WTC11 (cell line): ENCODE measurements at regions not wholly inside any gene's neighbourhood (a gene's known extent, or its start where the extent isn't known, plus 50 kb on each side); places are given as distances from the start of the nearest gene placed in this dataset.

Source experiments
- ATAC-seq: fragments of 200-7000 bp; cut with Tn5 transposase; 2 replicates; pipeline ENCODE4 v1.10.0; 2021; ENCODE audit warnings: mild to moderate bottlenecking, moderate library complexity
- CTCF ChIA-PET: fragments of 300-600 bp; sonication (Branson Sonifier 250); formaldehyde crosslinking; loops from one replicate; lab custom pipeline; 2021; ENCODE audit warnings: antibody characterized with exemption; lab: Charles Lee
- POLR2A ChIA-PET: fragments of 350-600 bp; sonication (Branson Sonifier 250); formaldehyde crosslinking; loops from one replicate; lab custom pipeline; 2021; ENCODE audit warnings: antibody characterized with exemption; lab: Charles Lee
- DNase-seq: peaks from one replicate; pipeline ENCODE4 v3.0.0; 2021; ENCODE audit warnings: low spot score
- H3K27ac Mint-ChIP-seq: 2 replicates; pipeline ENCODE4 v1.8.0; 2021; ENCODE audit warnings: mixed read lengths
- H3K27me3 Mint-ChIP-seq: 2 replicates; pipeline ENCODE4 v1.8.0; 2021; ENCODE audit warnings: low read depth, mild to moderate bottlenecking, moderate library complexity, mixed read lengths
- H3K36me3 Mint-ChIP-seq: 2 replicates; pipeline ENCODE4 v1.8.0; 2021; ENCODE audit warnings: mixed read lengths
- H3K4me1 Mint-ChIP-seq: 2 replicates; pipeline ENCODE4 v1.8.0; 2022; ENCODE audit warnings: mixed read lengths
- H3K4me3 Mint-ChIP-seq: 2 replicates; pipeline ENCODE4 v1.8.0; 2021; ENCODE audit warnings: mild to moderate bottlenecking, moderate library complexity, mixed read lengths
- H3K9me3 Mint-ChIP-seq: 2 replicates; pipeline ENCODE4 v1.8.0; 2021; ENCODE audit warnings: mixed read lengths
- ATF3 ChIP-seq: sonication (generic); formaldehyde crosslinking; conservative IDR thresholded peaks from 2 replicates; pipeline ENCODE4 v1.8.1; 2022; ENCODE audit warnings: mild to moderate bottlenecking, missing genetic modification reagents
- CREM ChIP-seq: sonication (generic); formaldehyde crosslinking; IDR thresholded peaks from 2 replicates; pipeline ENCODE4 v1.8.1; 2022; ENCODE audit warnings: mild to moderate bottlenecking, missing genetic modification reagents, moderate library complexity
- ERG ChIP-seq: fragments of 250-450 bp; sonication (Bioruptor Pico); IDR thresholded peaks from 2 replicates; pipeline ENCODE4 v1.8.0; 2021; ENCODE audit warnings: mild to moderate bottlenecking
- ETV6 ChIP-seq: sonication (generic); formaldehyde crosslinking; IDR thresholded peaks from 2 replicates; pipeline ENCODE4 v1.8.1; 2022; ENCODE audit warnings: mild to moderate bottlenecking, missing genetic modification reagents
- KAT7 ChIP-seq: sonication (generic); formaldehyde crosslinking; IDR thresholded peaks from 2 replicates; pipeline ENCODE4 v1.8.1; 2023; ENCODE audit warnings: missing genetic modification reagents, mild to moderate bottlenecking, borderline replicate concordance
- MLX ChIP-seq: sonication (generic); formaldehyde crosslinking; IDR thresholded peaks from 2 replicates; pipeline ENCODE4 v1.8.1; 2023; ENCODE audit warnings: mild to moderate bottlenecking, missing genetic modification reagents, moderate library complexity
- MYBL2 ChIP-seq: sonication (generic); formaldehyde crosslinking; IDR thresholded peaks from 2 replicates; pipeline ENCODE4 v1.8.1; 2023; ENCODE audit warnings: mild to moderate bottlenecking, moderate library complexity, missing genetic modification reagents
- NFATC4 ChIP-seq: fragments of 250-450 bp; sonication (Bioruptor Pico); IDR thresholded peaks from 2 replicates; pipeline ENCODE4 v1.9.0; 2021; ENCODE audit warnings: mild to moderate bottlenecking
- TCF7 ChIP-seq: sonication (generic); formaldehyde crosslinking; IDR thresholded peaks from 2 replicates; pipeline ENCODE4 v1.8.0; 2022; ENCODE audit warnings: mild to moderate bottlenecking, low read depth, missing genetic modification reagents, moderate library complexity
- TEAD4 ChIP-seq: sonication (generic); formaldehyde crosslinking; IDR thresholded peaks from 2 replicates; pipeline ENCODE4 v1.8.0; 2022; ENCODE audit warnings: mild to moderate bottlenecking, missing genetic modification reagents
- TP53 ChIP-seq: sonication (generic); formaldehyde crosslinking; IDR thresholded peaks from 2 replicates; pipeline ENCODE4 v1.8.1; 2023; ENCODE audit warnings: mild to moderate bottlenecking, missing genetic modification reagents
- ZBTB21 ChIP-seq: sonication (generic); formaldehyde crosslinking; IDR thresholded peaks from 2 replicates; pipeline ENCODE4 v1.8.1; 2023; ENCODE audit warnings: mild to moderate bottlenecking, missing genetic modification reagents, borderline replicate concordance
- ZMAT4 ChIP-seq: fragments of 250-450 bp; sonication (Bioruptor Pico); IDR thresholded peaks from 2 replicates; pipeline ENCODE4 v1.9.0; 2021; ENCODE audit warnings: mild to moderate bottlenecking
- TF ChIP-seq, protein P1 (sequence below): sonication (generic); formaldehyde crosslinking; IDR thresholded peaks from 2 replicates; pipeline ENCODE4 v1.8.1; 2023; ENCODE audit warnings: mild to moderate bottlenecking, missing genetic modification reagents
- TF ChIP-seq, protein P2 (sequence below): fragments of 250-450 bp; sonication (Bioruptor Pico); IDR thresholded peaks from 2 replicates; pipeline ENCODE4 v1.9.0; 2021; ENCODE audit warnings: mild to moderate bottlenecking, borderline replicate concordance
- TF ChIP-seq, protein P3 (sequence below): sonication (generic); formaldehyde crosslinking; IDR thresholded peaks from 2 replicates; pipeline ENCODE4 v1.8.1; 2023; ENCODE audit warnings: mild to moderate bottlenecking, moderate library complexity, missing genetic modification reagents
- TF ChIP-seq, protein P4 (sequence below): fragments of 250-450 bp; sonication (Bioruptor Pico); conservative IDR thresholded peaks from 2 replicates; pipeline ENCODE4 v1.9.0; 2021; ENCODE audit warnings: mild to moderate bottlenecking

DNA sequence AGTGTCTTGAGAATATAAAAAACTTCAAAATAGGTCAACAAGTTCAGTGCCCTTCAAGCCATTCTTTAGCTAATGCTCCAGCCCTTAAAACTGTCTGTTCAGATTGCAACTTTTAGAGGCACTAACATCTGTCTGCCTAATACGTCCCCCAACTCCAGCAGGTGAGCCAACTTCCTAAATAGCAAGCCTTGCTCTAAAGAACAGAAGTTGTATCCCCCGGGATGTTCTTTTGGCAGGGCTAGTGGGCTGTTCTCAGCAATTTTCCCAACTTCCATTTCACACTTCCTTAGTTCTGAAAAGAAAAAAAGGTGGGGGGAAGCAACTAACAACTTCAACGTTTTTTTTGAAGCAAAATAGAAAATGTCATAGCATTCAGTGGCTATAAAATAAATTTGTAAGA, 290.0 kb upstream of the PTCHD4 start:
- Mint-ChIP-seq H3K27me3 (no peaks in the 10 kb centered on the region), H3K9me3 (peaks cover 16% of the 10 kb centered on the region), H3K4me1 (no peaks in the 10 kb centered on the region), H3K27ac (no peak overlapping the region), H3K4me3 (no peak overlapping the region), H3K36me3 (peaks cover 3% of the 10 kb centered on the region; the same call in 1 of the 2 replicates)
- CTCF ChIA-PET, result no interaction called here
- no peak for ATAC-seq
- no peak for DNase-seq
- TF ChIP-seq KAT7 (no peak), TP53 (CRISPR knock-in tag) (no peak), MYBL2 (no peak), CREM (CRISPR knock-in tag) (no peak)
- TF ChIP-seq, protein P1, sequence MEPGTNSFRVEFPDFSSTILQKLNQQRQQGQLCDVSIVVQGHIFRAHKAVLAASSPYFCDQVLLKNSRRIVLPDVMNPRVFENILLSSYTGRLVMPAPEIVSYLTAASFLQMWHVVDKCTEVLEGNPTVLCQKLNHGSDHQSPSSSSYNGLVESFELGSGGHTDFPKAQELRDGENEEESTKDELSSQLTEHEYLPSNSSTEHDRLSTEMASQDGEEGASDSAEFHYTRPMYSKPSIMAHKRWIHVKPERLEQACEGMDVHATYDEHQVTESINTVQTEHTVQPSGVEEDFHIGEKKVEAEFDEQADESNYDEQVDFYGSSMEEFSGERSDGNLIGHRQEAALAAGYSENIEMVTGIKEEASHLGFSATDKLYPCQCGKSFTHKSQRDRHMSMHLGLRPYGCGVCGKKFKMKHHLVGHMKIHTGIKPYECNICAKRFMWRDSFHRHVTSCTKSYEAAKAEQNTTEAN (CRISPR knock-in tag), result no peak
- TF ChIP-seq, protein P2, sequence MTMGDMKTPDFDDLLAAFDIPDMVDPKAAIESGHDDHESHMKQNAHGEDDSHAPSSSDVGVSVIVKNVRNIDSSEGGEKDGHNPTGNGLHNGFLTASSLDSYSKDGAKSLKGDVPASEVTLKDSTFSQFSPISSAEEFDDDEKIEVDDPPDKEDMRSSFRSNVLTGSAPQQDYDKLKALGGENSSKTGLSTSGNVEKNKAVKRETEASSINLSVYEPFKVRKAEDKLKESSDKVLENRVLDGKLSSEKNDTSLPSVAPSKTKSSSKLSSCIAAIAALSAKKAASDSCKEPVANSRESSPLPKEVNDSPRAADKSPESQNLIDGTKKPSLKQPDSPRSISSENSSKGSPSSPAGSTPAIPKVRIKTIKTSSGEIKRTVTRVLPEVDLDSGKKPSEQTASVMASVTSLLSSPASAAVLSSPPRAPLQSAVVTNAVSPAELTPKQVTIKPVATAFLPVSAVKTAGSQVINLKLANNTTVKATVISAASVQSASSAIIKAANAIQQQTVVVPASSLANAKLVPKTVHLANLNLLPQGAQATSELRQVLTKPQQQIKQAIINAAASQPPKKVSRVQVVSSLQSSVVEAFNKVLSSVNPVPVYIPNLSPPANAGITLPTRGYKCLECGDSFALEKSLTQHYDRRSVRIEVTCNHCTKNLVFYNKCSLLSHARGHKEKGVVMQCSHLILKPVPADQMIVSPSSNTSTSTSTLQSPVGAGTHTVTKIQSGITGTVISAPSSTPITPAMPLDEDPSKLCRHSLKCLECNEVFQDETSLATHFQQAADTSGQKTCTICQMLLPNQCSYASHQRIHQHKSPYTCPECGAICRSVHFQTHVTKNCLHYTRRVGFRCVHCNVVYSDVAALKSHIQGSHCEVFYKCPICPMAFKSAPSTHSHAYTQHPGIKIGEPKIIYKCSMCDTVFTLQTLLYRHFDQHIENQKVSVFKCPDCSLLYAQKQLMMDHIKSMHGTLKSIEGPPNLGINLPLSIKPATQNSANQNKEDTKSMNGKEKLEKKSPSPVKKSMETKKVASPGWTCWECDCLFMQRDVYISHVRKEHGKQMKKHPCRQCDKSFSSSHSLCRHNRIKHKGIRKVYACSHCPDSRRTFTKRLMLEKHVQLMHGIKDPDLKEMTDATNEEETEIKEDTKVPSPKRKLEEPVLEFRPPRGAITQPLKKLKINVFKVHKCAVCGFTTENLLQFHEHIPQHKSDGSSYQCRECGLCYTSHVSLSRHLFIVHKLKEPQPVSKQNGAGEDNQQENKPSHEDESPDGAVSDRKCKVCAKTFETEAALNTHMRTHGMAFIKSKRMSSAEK (CRISPR knock-in tag), result no peak
- TF ChIP-seq, protein P3, sequence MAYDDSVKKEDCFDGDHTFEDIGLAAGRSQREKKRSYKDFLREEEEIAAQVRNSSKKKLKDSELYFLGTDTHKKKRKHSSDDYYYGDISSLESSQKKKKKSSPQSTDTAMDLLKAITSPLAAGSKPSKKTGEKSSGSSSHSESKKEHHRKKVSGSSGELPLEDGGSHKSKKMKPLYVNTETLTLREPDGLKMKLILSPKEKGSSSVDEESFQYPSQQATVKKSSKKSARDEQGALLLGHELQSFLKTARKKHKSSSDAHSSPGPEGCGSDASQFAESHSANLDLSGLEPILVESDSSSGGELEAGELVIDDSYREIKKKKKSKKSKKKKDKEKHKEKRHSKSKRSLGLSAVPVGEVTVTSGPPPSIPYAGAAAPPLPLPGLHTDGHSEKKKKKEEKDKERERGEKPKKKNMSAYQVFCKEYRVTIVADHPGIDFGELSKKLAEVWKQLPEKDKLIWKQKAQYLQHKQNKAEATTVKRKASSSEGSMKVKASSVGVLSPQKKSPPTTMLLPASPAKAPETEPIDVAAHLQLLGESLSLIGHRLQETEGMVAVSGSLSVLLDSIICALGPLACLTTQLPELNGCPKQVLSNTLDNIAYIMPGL, result no peak
- POLR2A ChIA-PET, result no interaction called here

GRCh38 chr6:48397887-48398286, 286.9 kb upstream of the PTCHD4 start:
- CTCF ChIA-PET, result no interaction called here
- DNase-seq (no peak), ATAC-seq (no peak)
- Mint-ChIP-seq H3K4me1 (no peaks in the 10 kb centered on the region), H3K4me3 (no peak overlapping the region), H3K27ac (no peak overlapping the region), H3K9me3 (peaks cover 20% of the 10 kb centered on the region), H3K27me3 (no peaks in the 10 kb centered on the region), H3K36me3 (no peaks in the 10 kb centered on the region)
- POLR2A ChIA-PET, result no interaction called here
- TF ChIP-seq MLX (CRISPR knock-in tag), result no peak

DNA sequence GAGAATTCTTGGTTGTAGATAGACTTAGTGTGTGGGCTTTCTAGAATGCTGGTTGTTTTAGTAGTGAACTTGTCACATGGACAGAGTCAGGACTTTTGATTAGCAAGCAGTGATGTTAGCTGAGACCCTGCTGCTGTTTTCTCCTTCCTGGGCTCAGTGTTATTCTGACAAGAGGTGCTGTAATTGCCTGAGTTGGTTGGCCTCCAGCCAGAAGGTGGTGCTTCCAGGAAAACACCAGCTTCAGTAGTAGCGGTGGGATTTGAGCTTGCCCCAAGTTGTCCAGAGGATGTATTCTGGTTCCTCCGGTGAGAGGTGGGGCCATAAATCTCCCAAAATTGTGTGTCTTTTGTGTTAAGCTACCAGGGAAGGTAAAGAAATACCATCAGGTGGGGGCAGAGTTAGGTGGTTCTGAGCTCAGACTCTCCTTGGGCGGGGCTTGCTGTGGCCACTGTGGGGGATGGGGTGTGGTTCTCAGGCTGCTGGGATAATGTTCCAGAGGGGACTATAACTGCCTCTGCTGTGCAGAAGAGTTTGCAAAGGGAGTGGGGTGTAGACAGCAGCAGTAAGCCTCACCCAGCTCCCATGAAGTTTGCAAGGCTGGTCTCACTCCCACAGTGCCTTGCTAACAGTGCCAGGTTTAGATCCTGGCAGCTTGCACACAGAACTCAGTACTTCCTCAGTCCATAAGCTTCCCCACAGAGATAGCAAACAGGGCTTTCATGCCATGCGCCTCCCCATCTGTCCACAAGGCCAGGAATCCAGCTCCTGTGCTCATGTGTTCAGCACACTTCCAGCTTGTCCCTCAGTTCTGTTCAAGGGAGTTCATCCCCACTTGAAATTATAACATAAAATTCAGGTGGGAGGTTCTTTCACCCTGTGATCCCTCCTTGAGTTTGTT, 278.4 kb upstream of the PTCHD4 start:
- Mint-ChIP-seq H3K36me3 (no peaks in the 10 kb centered on the region), H3K9me3 (peaks cover 19% of the 10 kb centered on the region), H3K27me3 (no peaks in the 10 kb centered on the region), H3K4me3 (no peak overlapping the region), H3K4me1 (peaks cover 11% of the 10 kb centered on the region), H3K27ac (no peak overlapping the region)
- ChIA-PET CTCF (no interaction called here), POLR2A (interaction anchor here (0.6 kb wide), 1 partner anchor 284 kb away, joined by 3 read pairs; no protein-coding TSS in a partner anchor)
- DNase-seq (no peak), ATAC-seq (peak; percentile 30; the same call in 1 of the 2 replicates)
- TF ChIP-seq ZMAT4, result no peak
- TF ChIP-seq ERG (CRISPR knock-in tag), result no peak
- no peak for TF ChIP-seq ZBTB21 (CRISPR knock-in tag)
- TF ChIP-seq ATF3 (CRISPR knock-in tag), result no peak
- TF ChIP-seq ETV6 (CRISPR knock-in tag), result no peak
- TF ChIP-seq, protein P4, sequence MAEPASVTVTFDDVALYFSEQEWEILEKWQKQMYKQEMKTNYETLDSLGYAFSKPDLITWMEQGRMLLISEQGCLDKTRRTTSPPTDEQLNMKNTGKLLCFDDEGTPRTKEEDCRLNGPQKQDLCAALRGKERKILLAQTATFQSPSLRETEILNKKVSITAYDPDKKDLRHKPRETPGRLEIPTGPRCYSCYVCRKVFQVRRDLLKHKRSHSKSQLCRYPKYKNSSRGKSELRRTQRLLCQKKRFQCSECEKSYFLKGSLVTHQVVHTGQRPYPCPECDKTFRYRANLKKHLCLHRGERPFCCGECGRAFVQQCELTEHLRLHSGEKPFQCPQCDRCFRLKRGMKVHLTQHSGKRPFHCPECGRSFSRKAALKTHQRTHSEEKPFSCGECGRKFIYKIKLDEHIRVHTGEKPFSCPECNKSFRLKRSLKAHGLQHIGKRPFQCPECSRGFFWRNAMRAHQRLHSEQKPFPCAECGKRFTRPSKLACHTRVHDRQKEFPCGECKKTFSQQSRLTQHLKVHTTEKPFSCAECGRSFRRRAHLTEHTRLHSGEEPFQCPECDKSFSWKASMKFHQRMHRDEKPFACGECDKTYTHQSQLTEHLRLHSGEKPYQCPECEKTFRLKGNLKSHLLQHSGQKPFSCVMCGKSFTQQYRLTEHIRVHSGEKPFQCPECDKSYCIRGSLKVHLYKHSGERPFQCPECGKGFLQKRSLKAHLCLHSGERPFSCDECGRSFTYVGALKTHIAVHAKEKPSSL (CRISPR knock-in tag), result no peak
- no peak for TF ChIP-seq TEAD4
- no peak for TF ChIP-seq NFATC4 (CRISPR knock-in tag)
- TF ChIP-seq MYBL2, result no peak
- no peak for TF ChIP-seq TCF7 (CRISPR knock-in tag)
